GM12878 (cell line): ENCODE measurements at regions not wholly inside any gene's neighbourhood (a gene's known extent, or its start where the extent isn't known, plus 50 kb on each side); places are given as distances from the start of the nearest gene placed in this dataset.

ENCODE experiments used
- ATAC-seq: fragments of 200-7000 bp; cut with Tn5 transposase; 3 replicates; pipeline ENCODE4 v1.9.1; 2020; ENCODE audit warnings: mild to moderate bottlenecking, moderate library complexity
- BruUV-seq: library from RNA; stranded (reverse); fragments of 400-500 nt; replicated peaks from 2 replicates; lab custom pipeline; 2021; lab: Mats Ljungman, UMichigan
- CTCF ChIA-PET: fragments of 300-600 bp; sonication (Branson Sonifier 250); formaldehyde crosslinking; extraction: SDS; loops from one replicate; lab custom pipeline; 2021; ENCODE audit warnings: inconsistent platforms; lab: Yijun Ruan, JAX
- POLR2A ChIA-PET: fragments of 350-600 bp; formaldehyde crosslinking; extraction: SDS; loops from one replicate; lab custom pipeline; 2021; ENCODE audit warnings: inconsistent platforms; lab: Charles Lee
- RAD21 ChIA-PET: fragments of 300-600 bp; sonication (Branson Sonifier 250); formaldehyde crosslinking; loops from one replicate; lab custom pipeline; 2023; ENCODE audit warnings: antibody characterized with exemption; ENCODE audit not compliant: unreplicated experiment; lab: Charles Lee
- SMC1A ChIA-PET: fragments of 300-600 bp; sonication (Branson Sonifier 250); formaldehyde crosslinking; loops from one replicate; lab custom pipeline; 2023; ENCODE audit not compliant: unreplicated experiment, uncharacterized antibody; lab: Charles Lee
- DNase-seq: peaks from one replicate; pipeline ENCODE4 v3.0.0-alpha.2; 2011; ENCODE audit warnings: low read depth, low spot score
- FAIRE-seq: peaks from 3 replicates; lab custom pipeline; 2011; peaks lifted over from hg19 to GRCh38; lab: Jason Lieb, UNC
- H2AFZ ChIP-seq: 2 replicates; pipeline ENCODE4 v1.6.0; 2011; ENCODE audit warnings: low read depth, low read length, control low read depth; ENCODE audit not compliant: control insufficient read depth
- H3K27ac ChIP-seq: 2 replicates; pipeline ENCODE4 v1.5.1; 2011; ENCODE audit warnings: control low read depth; ENCODE audit not compliant: control insufficient read depth, insufficient read depth
- H3K27me3 ChIP-seq, 2 experiments: replicated peaks in 1 of 2; 2 replicates each; pipeline versions ENCODE4 v1.6.0 to v1.6.1; 2011; ENCODE audit warnings: low read length in 1 of 2; ENCODE audit not compliant: control insufficient read depth in 2 of 2, insufficient read depth in 2 of 2
- H3K36me3 ChIP-seq, 2 experiments: 2 replicates each; pipeline ENCODE4 v1.5.1; 2011; ENCODE audit warnings: low read length in 1 of 2; ENCODE audit not compliant: control insufficient read depth in 2 of 2, insufficient read depth in 2 of 2
- H3K4me1 ChIP-seq: 2 replicates; pipeline ENCODE4 v1.6.1; 2011; ENCODE audit warnings: mild to moderate bottlenecking, low read length, moderate library complexity, mixed read lengths; ENCODE audit not compliant: control insufficient read depth, insufficient read depth
- H3K4me2 ChIP-seq: 2 replicates; pipeline ENCODE4 v1.6.0; 2011; ENCODE audit warnings: control low read depth; ENCODE audit not compliant: control insufficient read depth, insufficient read depth
- H3K4me3 ChIP-seq: fragments of 200-600 bp; sonication (generic); 2 replicates; pipeline ENCODE4 v1.5.1; 2016
- H3K79me2 ChIP-seq: 2 replicates; pipeline ENCODE4 v1.6.0; 2011; ENCODE audit warnings: low read length; ENCODE audit not compliant: control insufficient read depth, insufficient read depth
- H3K9ac ChIP-seq: 2 replicates; pipeline ENCODE4 v1.8.0; 2011; ENCODE audit warnings: low read length, control low read depth, mixed read lengths; ENCODE audit not compliant: control insufficient read depth, insufficient read depth
- H3K9me3 ChIP-seq: replicated peaks from 3 replicates; pipeline ENCODE4 v1.5.1; 2011; ENCODE audit warnings: mild to moderate bottlenecking, low read length; ENCODE audit not compliant: control insufficient read depth, insufficient read depth
- H4K20me1 ChIP-seq: 2 replicates; pipeline ENCODE4 v1.6.0; 2011; ENCODE audit not compliant: control insufficient read depth, insufficient read depth
- CBX5 ChIP-seq: sonication (generic); IDR thresholded peaks from 2 replicates; pipeline ENCODE4 v1.6.1; 2016; ENCODE audit warnings: low read depth, moderate library complexity, mild to moderate bottlenecking, inconsistent platforms
- EZH2 ChIP-seq: IDR thresholded peaks from 2 replicates; pipeline ENCODE4 v1.6.1; 2012; ENCODE audit warnings: low read depth, mild to moderate bottlenecking, control low read depth, inconsistent platforms, low read length, borderline replicate concordance; ENCODE audit not compliant: control insufficient read depth
- HCFC1 ChIP-seq: fragments of 150-350 bp; IDR thresholded peaks from 2 replicates; pipeline ENCODE4 v1.6.1; 2014; ENCODE audit warnings: low read length
- NRF1 ChIP-seq: conservative IDR thresholded peaks from 2 replicates; pipeline ENCODE4 v1.6.1; 2011; ENCODE audit warnings: mild to moderate bottlenecking, low read depth, low read length, improper control_type of control experiment
- SMARCA5 ChIP-seq: fragments of 450-650 bp; IDR thresholded peaks from 2 replicates; pipeline ENCODE4 v1.6.1; 2017; ENCODE audit warnings: mild to moderate bottlenecking
- SP1 ChIP-seq: IDR thresholded peaks from one replicate; pipeline ENCODE4 v1.6.1; 2011; ENCODE audit warnings: low read depth, low read length
- SREBF1 ChIP-seq: IDR thresholded peaks from 2 replicates; pipeline ENCODE4 v1.6.1; 2012; ENCODE audit warnings: mild to moderate bottlenecking, low read length
- SUZ12 ChIP-seq: fragments of 200-600 bp; sonication (generic); IDR thresholded peaks from one replicate; pipeline ENCODE4 v1.6.1; 2018; ENCODE audit warnings: antibody characterized with exemption, mild to moderate bottlenecking; ENCODE audit not compliant: unreplicated experiment
- TAF1 ChIP-seq: IDR thresholded peaks from 2 replicates; pipeline ENCODE4 v1.6.1; 2011; ENCODE audit warnings: mild to moderate bottlenecking, low read depth, low read length, borderline replicate concordance
- ZNF217 ChIP-seq: fragments of 450-650 bp; IDR thresholded peaks from 2 replicates; pipeline ENCODE4 v1.6.1; 2017; ENCODE audit warnings: antibody characterized with exemption, mild to moderate bottlenecking
- ZSCAN29 ChIP-seq: fragments of 450-650 bp; IDR thresholded peaks from 2 replicates; pipeline ENCODE4 v1.6.1; 2017; ENCODE audit warnings: mild to moderate bottlenecking, moderate library complexity
- WGBS: methylation state at CpG from one replicate; pipeline ENCODE4 v1.1.6; 2016; ENCODE audit warnings: low lambda C conversion rate; ENCODE audit not compliant: insufficient replicate concordance, insufficient coverage; ENCODE audit errors: missing lambda C conversion rate; 5-methylcytosine and 5-hydroxymethylcytosine counted together
- in situ Hi-C: fragments of 300-500 bp; cut with MboI; formaldehyde crosslinking; loops from 9 replicates; pipeline ENCODE4 v1.14.3; 2018; ENCODE audit warnings: mixed read lengths
- intact Hi-C: fragments of 100-400 bp; cut with micrococcal nuclease; formaldehyde crosslinking; loops from one replicate; pipeline ENCODE4 v1.14.2; 2022; ENCODE audit not compliant: unreplicated experiment
- TF ChIP-seq, protein P1 (sequence below): IDR thresholded peaks from 2 replicates; pipeline ENCODE4 v1.6.1; 2012; ENCODE audit warnings: low read depth, low read length, improper control_type of control experiment
- TF ChIP-seq, protein P2 (sequence below): IDR thresholded peaks from 2 replicates; pipeline ENCODE4 v1.6.1; 2011; ENCODE audit warnings: low read depth, mild to moderate bottlenecking, low read length, moderate library complexity, borderline replicate concordance; ENCODE audit errors: extremely low read depth

DNA sequence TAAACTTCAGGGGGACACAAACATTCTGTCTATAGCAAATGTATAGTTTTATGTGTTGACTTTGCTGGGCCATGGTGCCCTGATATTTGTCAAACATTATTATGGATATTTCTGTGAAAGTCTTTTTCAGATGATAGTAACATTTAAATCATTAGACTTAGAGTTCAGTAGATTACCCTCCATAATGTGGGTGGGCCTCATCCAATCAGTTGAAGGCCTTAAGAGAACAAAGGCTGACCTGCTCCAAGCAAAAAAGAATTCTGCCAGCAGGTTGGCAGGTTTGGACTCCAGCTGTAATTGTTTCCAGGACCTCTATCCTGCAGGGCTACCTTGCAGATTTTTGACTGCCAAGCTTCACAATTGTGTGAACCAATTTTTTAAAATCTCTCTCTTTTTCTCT, 1250.9 kb downstream of the ROBO1 start:
- in situ Hi-C loops, result no loop called here
- no peak for DNase-seq
- RAD21 ChIA-PET, result no interaction called here
- H4K20me1 ChIP-seq, result no peaks in the 10 kb centered on the region
- intact Hi-C loops, result no loop called here
- no peak overlapping the region for H3K4me3 ChIP-seq
- no peaks in the 10 kb centered on the region for H3K4me1 ChIP-seq
- H2AFZ ChIP-seq, result no peak overlapping the region
- no peak overlapping the region for H3K4me2 ChIP-seq
- TF ChIP-seq SUZ12 (no peak), ZNF217 (no peak), SREBF1 (no peak), SP1 (no peak)
- TF ChIP-seq, protein P1, sequence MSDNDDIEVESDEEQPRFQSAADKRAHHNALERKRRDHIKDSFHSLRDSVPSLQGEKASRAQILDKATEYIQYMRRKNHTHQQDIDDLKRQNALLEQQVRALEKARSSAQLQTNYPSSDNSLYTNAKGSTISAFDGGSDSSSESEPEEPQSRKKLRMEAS, result no peak
- TF ChIP-seq, all 136 proteins: peak for 0
- ChIA-PET SMC1A (no interaction called here), POLR2A (no interaction called here), CTCF (no interaction called here)
- no peaks in the 10 kb centered on the region for H3K27me3 ChIP-seq
- no peaks in the 10 kb centered on the region for H3K36me3 ChIP-seq
- no TSS peak for BruUV-seq
- no peaks in the 10 kb centered on the region for H3K79me2 ChIP-seq
- FAIRE-seq, result no peak
- ATAC-seq, result no peak
- H3K9ac ChIP-seq, result no peak overlapping the region
- no peaks in the 10 kb centered on the region for H3K9me3 ChIP-seq
- no peak overlapping the region for H3K27ac ChIP-seq

DNA sequence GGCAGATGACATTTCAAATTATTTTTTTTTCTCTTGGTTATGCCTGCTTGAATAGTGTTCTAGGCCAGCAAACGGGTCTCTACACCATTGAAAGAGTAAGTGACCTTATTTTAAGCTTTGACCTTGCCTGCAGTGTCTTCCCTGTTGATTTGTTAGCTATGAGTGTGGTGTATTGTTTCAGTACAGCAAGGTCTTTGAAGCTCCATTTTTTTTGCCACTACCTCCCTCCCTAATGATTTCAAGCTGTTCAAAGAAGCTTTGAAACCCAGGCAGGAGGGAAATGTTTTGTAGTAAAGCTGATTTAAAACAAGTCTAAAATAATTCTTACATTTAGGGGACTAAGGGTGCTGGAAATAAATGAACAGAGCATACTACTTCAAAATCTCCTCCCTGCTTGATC, 1249.8 kb downstream of the ROBO1 start:
- in situ Hi-C loops, result no loop called here
- Histone ChIP-seq H3K9ac (no peak overlapping the region), H2AFZ (no peak overlapping the region), H3K36me3 (no peaks in the 10 kb centered on the region), H4K20me1 (no peaks in the 10 kb centered on the region), H3K27me3 (no peaks in the 10 kb centered on the region), H3K27ac (no peak overlapping the region), H3K4me2 (no peak overlapping the region), H3K4me3 (no peak overlapping the region), H3K4me1 (no peaks in the 10 kb centered on the region), H3K79me2 (no peaks in the 10 kb centered on the region), H3K9me3 (no peaks in the 10 kb centered on the region)
- FAIRE-seq, result no peak
- ATAC-seq, result no peak
- 0% methylated on average over 1 of the region's 1 CpG for WGBS
- ChIA-PET SMC1A (no interaction called here), CTCF (no interaction called here), POLR2A (no interaction called here), RAD21 (no interaction called here)
- DNase-seq, result no peak
- intact Hi-C loops, result no loop called here
- BruUV-seq, result no TSS peak
- TF ChIP-seq CBX5 (no peak), SMARCA5 (no peak), NRF1 (no peak), EZH2 (no peak), ZSCAN29 (no peak), HCFC1 (no peak), TAF1 (no peak)
- TF ChIP-seq, protein P2, sequence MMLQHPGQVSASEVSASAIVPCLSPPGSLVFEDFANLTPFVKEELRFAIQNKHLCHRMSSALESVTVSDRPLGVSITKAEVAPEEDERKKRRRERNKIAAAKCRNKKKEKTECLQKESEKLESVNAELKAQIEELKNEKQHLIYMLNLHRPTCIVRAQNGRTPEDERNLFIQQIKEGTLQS, result no peak
